Testis (tissue), 2 donors: ENCODE measurements at regions not wholly inside any gene's neighbourhood (a gene's known extent, or its start where the extent isn't known, plus 50 kb on each side); places are given as distances from the start of the nearest gene placed in this dataset.
A peak's percentile ranks its signal among the peaks of the same experiment; 100 is the strongest.

ENCODE experiments used
- DNase-seq: peaks from one replicate; pipeline ENCODE4 v3.0.0-alpha.2; 2019
- H3K27ac ChIP-seq, 2 donors: fragments of 200-600 bp; sonication (generic); one replicate each; pipeline ENCODE4 v1.5.1; 2019
- H3K27me3 ChIP-seq: fragments of 200-600 bp; sonication (generic); one replicate; pipeline ENCODE4 v1.5.1; 2019
- H3K36me3 ChIP-seq: fragments of 200-600 bp; sonication (generic); one replicate; pipeline ENCODE4 v1.5.1; 2017; ENCODE audit warnings: low read depth; ENCODE audit errors: missing control alignments
- H3K4me1 ChIP-seq: fragments of 200-600 bp; sonication (generic); one replicate; pipeline ENCODE4 v1.5.1; 2019
- H3K4me3 ChIP-seq, 2 donors: fragments of 200-600 bp; sonication (generic); one replicate each; pipeline ENCODE4 v1.5.1; 2017 to 2019
- H3K9me3 ChIP-seq: fragments of 200-600 bp; sonication (generic); one replicate; pipeline ENCODE4 v1.5.1; 2017
- POLR2A ChIP-seq: fragments of 450-650 bp; IDR thresholded peaks from one replicate; pipeline ENCODE4 v1.6.1; 2017; ENCODE audit warnings: antibody characterized with exemption, mild to moderate bottlenecking, moderate library complexity
- WGBS, 2 donors: methylation state at CpG; one replicate each; pipeline ENCODE4 v1.1.5; 2018; 5-methylcytosine and 5-hydroxymethylcytosine counted together
- intact Hi-C: fragments of 100-400 bp; cut with DNase I; formaldehyde crosslinking; loops from one replicate; pipeline ENCODE4 v1.15.1; 2023; ENCODE audit warnings: low total_unique reads
- TF ChIP-seq, protein P1 (sequence below), 3 experiments: fragments of 450-650 bp in 2 of 3; fragments of 200-600 bp in 1 of 3; sonication (generic) in 1 of 3; IDR thresholded peaks; one replicate each; pipeline ENCODE4 v1.5.1; 2016 to 2019; ENCODE audit warnings: antibody characterized with exemption in 3 of 3, mild to moderate bottlenecking in 2 of 3, moderate library complexity in 1 of 3

DNA sequence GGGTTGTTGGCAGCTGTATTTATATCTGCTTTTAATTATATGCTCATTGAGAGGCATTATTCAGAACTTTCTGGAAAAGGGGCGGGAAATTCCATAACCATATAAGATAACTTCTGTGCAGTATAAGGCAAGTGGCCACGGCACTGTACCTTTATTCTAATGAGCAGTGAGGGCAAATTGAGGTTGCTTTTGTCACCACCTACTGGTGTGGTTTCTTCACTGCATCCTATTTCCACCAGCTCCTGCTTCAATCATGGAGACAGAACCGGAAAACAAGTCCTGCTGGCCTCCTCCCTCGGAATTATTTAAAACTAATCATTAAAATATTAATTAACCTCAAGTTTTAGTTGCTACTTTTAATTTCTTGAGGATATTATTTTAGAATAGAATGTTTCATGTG, 759.4 kb downstream of the CBLN2 start:
- Histone ChIP-seq H3K9me3 (no peaks in the 10 kb centered on the region), H3K36me3 (no peaks in the 10 kb centered on the region), H3K4me1 (no peaks in the 10 kb centered on the region), H3K27me3 (no peaks in the 10 kb centered on the region), H3K27ac (no peak overlapping the region), H3K4me3 (no peak overlapping the region)
- intact Hi-C loops = no loop called here
- TF ChIP-seq, protein P1, sequence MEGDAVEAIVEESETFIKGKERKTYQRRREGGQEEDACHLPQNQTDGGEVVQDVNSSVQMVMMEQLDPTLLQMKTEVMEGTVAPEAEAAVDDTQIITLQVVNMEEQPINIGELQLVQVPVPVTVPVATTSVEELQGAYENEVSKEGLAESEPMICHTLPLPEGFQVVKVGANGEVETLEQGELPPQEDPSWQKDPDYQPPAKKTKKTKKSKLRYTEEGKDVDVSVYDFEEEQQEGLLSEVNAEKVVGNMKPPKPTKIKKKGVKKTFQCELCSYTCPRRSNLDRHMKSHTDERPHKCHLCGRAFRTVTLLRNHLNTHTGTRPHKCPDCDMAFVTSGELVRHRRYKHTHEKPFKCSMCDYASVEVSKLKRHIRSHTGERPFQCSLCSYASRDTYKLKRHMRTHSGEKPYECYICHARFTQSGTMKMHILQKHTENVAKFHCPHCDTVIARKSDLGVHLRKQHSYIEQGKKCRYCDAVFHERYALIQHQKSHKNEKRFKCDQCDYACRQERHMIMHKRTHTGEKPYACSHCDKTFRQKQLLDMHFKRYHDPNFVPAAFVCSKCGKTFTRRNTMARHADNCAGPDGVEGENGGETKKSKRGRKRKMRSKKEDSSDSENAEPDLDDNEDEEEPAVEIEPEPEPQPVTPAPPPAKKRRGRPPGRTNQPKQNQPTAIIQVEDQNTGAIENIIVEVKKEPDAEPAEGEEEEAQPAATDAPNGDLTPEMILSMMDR (IDR thresholded peaks at IDR 0.05) = peak in 2 of 3 experiments; percentile 27 to 36
- TF ChIP-seq POLR2A = no peak
- 45 to 51% methylated on average over 4 of the region's 4 CpGs for WGBS, 2 donors
- DNase-seq = peak; percentile 57

DNA sequence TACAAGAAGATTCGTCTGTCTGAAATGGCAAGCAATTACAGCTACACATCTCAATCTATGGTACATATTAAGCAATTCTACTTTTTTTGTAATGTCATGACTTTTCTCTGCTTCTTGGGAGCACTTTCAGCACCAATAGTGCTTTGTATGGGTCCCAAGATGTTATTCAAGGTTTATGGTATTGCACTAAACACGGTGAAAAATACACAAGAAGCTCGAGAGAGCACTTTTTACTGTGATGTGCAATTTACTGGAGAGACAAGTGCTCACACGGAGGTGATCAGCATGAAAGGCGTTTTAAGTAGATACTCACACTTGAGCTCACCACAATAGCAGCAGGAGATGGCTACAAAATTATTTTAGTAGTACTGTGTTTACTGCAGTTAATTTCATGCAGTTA, 783.6 kb downstream of the CBLN2 start:
- WGBS, 2 donors = 76 to 81% methylated on average over 5 of the region's 5 CpGs
- H3K36me3 ChIP-seq = no peaks in the 10 kb centered on the region
- intact Hi-C loops = no loop called here
- H3K4me1 ChIP-seq = no peaks in the 10 kb centered on the region
- no peak for TF ChIP-seq POLR2A
- TF ChIP-seq, protein P1 (IDR thresholded peaks at IDR 0.05) = no peak
- H3K4me3 ChIP-seq = no peak overlapping the region
- H3K27ac ChIP-seq = no peak overlapping the region
- no peaks in the 10 kb centered on the region for H3K27me3 ChIP-seq
- no peaks in the 10 kb centered on the region for H3K9me3 ChIP-seq
- DNase-seq = no peak

DNA sequence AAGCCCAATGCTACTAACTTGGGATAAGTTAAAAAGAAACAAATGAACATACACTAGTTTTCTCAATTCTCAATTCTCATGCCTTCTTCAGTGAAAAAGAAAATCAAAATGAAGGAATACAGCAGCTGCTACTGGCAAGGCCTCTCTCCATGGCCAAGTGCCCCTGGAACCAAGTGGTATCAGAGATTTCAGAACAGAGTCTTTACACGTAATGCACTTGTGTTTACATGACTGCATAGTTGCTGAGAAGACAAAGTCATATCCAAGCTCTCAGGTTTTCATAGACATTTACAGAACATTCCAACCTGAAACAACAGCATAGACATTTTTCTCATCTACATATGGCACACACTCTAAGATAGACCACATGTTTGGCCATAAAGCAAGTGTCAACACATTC, 789.9 kb downstream of the CBLN2 start:
- Histone ChIP-seq H3K9me3 (no peaks in the 10 kb centered on the region), H3K27ac (no peak overlapping the region), H3K27me3 (no peaks in the 10 kb centered on the region), H3K4me3 (no peak overlapping the region), H3K4me1 (no peaks in the 10 kb centered on the region), H3K36me3 (no peaks in the 10 kb centered on the region)
- TF ChIP-seq POLR2A = no peak
- TF ChIP-seq, protein P1 (IDR thresholded peaks at IDR 0.05) = no peak
- WGBS, 2 donors = 70 to 86% methylated on average over 1 of the region's 1 CpG
- intact Hi-C loops = no loop called here
- no peak for DNase-seq

DNA sequence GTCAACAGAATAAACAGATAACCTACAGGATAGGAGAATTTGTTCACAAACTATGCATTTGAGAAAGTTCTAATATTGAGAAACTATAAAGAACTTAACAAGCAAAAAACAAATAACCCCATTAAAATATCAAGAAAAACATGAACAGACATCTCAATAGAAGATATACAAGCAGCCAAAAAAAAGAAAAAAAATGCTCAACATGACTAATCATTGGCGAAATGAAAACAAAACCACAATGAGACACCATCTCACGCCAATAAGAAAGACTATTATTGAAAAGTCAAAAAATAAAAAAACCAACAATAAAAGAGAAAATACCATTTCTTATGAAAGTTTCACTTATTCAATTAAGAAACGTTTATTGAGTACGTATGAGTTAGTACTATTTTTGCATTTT, 800.5 kb downstream of the CBLN2 start:
- no peak for TF ChIP-seq POLR2A
- TF ChIP-seq, protein P1 (IDR thresholded peaks at IDR 0.05) = no peak
- Histone ChIP-seq H3K27me3 (no peaks in the 10 kb centered on the region), H3K4me1 (no peaks in the 10 kb centered on the region), H3K9me3 (no peaks in the 10 kb centered on the region), H3K27ac (no peak overlapping the region), H3K4me3 (no peak overlapping the region), H3K36me3 (no peaks in the 10 kb centered on the region)
- no peak for DNase-seq
- WGBS, 2 donors = 79 to 82% methylated on average over 4 of the region's 4 CpGs
- intact Hi-C loops = no loop called here

DNA sequence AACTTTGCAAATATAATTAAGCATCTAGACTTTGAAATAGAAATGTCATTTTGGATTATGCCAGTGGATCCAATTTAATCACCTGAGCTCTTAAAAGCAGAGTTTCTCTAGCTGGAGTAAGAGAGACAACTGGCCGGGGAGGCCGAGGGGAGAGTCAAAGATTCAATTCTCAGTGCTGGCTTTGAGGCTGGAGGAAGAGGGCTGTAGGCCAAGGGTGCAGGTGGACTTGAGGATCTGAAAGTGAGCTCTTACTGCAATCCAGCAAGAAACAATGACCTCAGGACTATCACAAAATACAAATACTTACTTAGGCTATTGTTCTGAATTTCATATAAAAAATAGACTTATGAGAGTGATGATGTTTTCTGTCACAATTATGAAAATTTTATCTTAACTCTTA, 814.5 kb downstream of the CBLN2 start:
- 74 to 83% methylated on average over 2 of the region's 2 CpGs for WGBS, 2 donors
- Histone ChIP-seq H3K4me3 (no peak overlapping the region), H3K4me1 (no peaks in the 10 kb centered on the region), H3K27ac (no peak overlapping the region), H3K36me3 (no peaks in the 10 kb centered on the region), H3K9me3 (no peaks in the 10 kb centered on the region), H3K27me3 (no peaks in the 10 kb centered on the region)
- TF ChIP-seq POLR2A = no peak
- TF ChIP-seq, protein P1 (IDR thresholded peaks at IDR 0.05) = no peak
- intact Hi-C loops = no loop called here
- no peak for DNase-seq
